H1 (cell line): ENCODE measurements at regions not wholly inside any gene's neighbourhood (a gene's known extent, or its start where the extent isn't known, plus 50 kb on each side); places are given as distances from the start of the nearest gene placed in this dataset.

Experiments used
- CTCF ChIA-PET: fragments of 300-600 bp; sonication (Branson Sonifier 250); formaldehyde crosslinking; loops from one replicate; lab custom pipeline; 2021; ENCODE audit not compliant: partially characterized antibody; lab: Charles Lee
- POLR2A ChIA-PET: fragments of 300-600 bp; sonication (Branson Sonifier 250); formaldehyde crosslinking; loops from one replicate; lab custom pipeline; 2021; ENCODE audit warnings: inconsistent platforms; ENCODE audit not compliant: partially characterized antibody; lab: Charles Lee
- DNase-seq, 2 experiments: peaks; one replicate each; pipeline versions ENCODE4 v3.0.0 to v3.0.0-alpha.2; 2010 to 2022; ENCODE audit warnings: low spot score in 2 of 2, low read depth in 1 of 2, mixed read lengths in 1 of 2
- FAIRE-seq: peaks from 2 replicates; lab custom pipeline; 2011; peaks lifted over from hg19 to GRCh38; lab: Jason Lieb, UNC
- H2AFZ ChIP-seq: 2 replicates; pipeline ENCODE4 v1.8.1; 2012; ENCODE audit warnings: low read length, inconsistent platforms
- H2AK5ac ChIP-seq: 2 replicates; pipeline ENCODE4 v1.6.1; 2013; ENCODE audit warnings: low read depth, low read length
- H2BK120ac ChIP-seq: replicated peaks from 2 replicates; pipeline ENCODE3; 2013; ENCODE audit warnings: low read depth, low read length, inconsistent platforms
- H2BK12ac ChIP-seq: 2 replicates; pipeline ENCODE4 v1.6.1; 2013; ENCODE audit warnings: low read depth, low read length
- H2BK15ac ChIP-seq: 2 replicates; pipeline ENCODE4 v1.6.1; 2013; ENCODE audit warnings: low read length
- H2BK20ac ChIP-seq: 2 replicates; pipeline ENCODE4 v1.6.1; 2013; ENCODE audit warnings: low read length
- H2BK5ac ChIP-seq: 2 replicates; pipeline ENCODE4 v1.6.1; 2013; ENCODE audit warnings: low read depth, low read length
- H3K14ac ChIP-seq: 2 replicates; pipeline ENCODE4 v1.6.1; 2013; ENCODE audit warnings: inconsistent platforms; ENCODE audit not compliant: insufficient read length
- H3K18ac ChIP-seq: 2 replicates; pipeline ENCODE4 v1.6.1; 2013; ENCODE audit warnings: low read length; ENCODE audit errors: extremely low read depth
- H3K23ac ChIP-seq: 2 replicates; pipeline ENCODE4 v1.6.1; 2013; ENCODE audit warnings: inconsistent platforms; ENCODE audit not compliant: insufficient read length
- H3K23me2 ChIP-seq: 2 replicates; pipeline ENCODE4 v1.6.1; 2013; ENCODE audit warnings: low read depth, low read length
- H3K27ac ChIP-seq: 2 replicates; pipeline ENCODE4 v1.6.1; 2011; ENCODE audit warnings: low read depth, low read length, inconsistent platforms
- H3K27me3 ChIP-seq, 4 experiments: replicated peaks in 1 of 4; 1 replicate in 1 of 4; 2 replicates in 3 of 4; pipeline versions ENCODE4 v1.6.1 to v1.8.1; 2011 to 2013; ENCODE audit warnings: low read length in 3 of 4, mild to moderate bottlenecking in 3 of 4, inconsistent platforms in 2 of 4, mixed read lengths in 2 of 4, moderate library complexity in 1 of 4; ENCODE audit not compliant: control insufficient read depth in 3 of 4, insufficient read depth in 3 of 4; ENCODE audit errors: extremely low read depth in 1 of 4
- H3K36me3 ChIP-seq, 4 experiments: 2 replicates each; pipeline versions ENCODE4 v1.6.1 to v1.8.1; 2011 to 2013; ENCODE audit warnings: mild to moderate bottlenecking in 4 of 4, low read length in 3 of 4, moderate library complexity in 2 of 4, control low read depth in 1 of 4, inconsistent platforms in 1 of 4; ENCODE audit not compliant: insufficient read depth in 4 of 4, control insufficient read depth in 2 of 4
- H3K4ac ChIP-seq: replicated peaks from 2 replicates; pipeline ENCODE3; 2013; ENCODE audit warnings: low read length, low read depth, mixed read lengths, inconsistent platforms; ENCODE audit not compliant: insufficient read length
- H3K4me1 ChIP-seq, 4 experiments: replicated peaks in 1 of 4; 1 replicate in 1 of 4; 2 replicates in 3 of 4; pipeline versions ENCODE4 v1.6.1 to v1.8.1; 2011 to 2013; ENCODE audit warnings: low read length in 3 of 4, inconsistent platforms in 2 of 4, mixed read lengths in 1 of 4; ENCODE audit not compliant: insufficient read depth in 4 of 4, control insufficient read depth in 3 of 4
- H3K4me2 ChIP-seq, 2 experiments: 2 replicates each; pipeline versions ENCODE4 v1.6.1 to v1.8.1; 2011 to 2013; ENCODE audit warnings: low read depth in 2 of 2, low read length in 2 of 2, control low read depth in 1 of 2, inconsistent platforms in 1 of 2, mild to moderate bottlenecking in 1 of 2; ENCODE audit not compliant: insufficient read depth in 1 of 2
- H3K4me3 ChIP-seq, 4 experiments: fragments of 200-600, 300-600 bp in 1 of 4; sonication (generic), shearing (Covaris generic), sonication (Bioruptor Twin) in 1 of 4; 2 replicates each; pipeline versions ENCODE4 v1.5.1 to v1.8.1; 2011 to 2016; ENCODE audit warnings: low read length in 4 of 4, low read depth in 3 of 4, control low read depth in 2 of 4, inconsistent platforms in 2 of 4, mild to moderate bottlenecking in 2 of 4, mixed read lengths in 1 of 4, moderate library complexity in 1 of 4; ENCODE audit not compliant: insufficient read depth in 2 of 4; ENCODE audit errors: extremely low read depth in 1 of 4
- H3K56ac ChIP-seq: replicated peaks from 2 replicates; pipeline ENCODE3; 2013; ENCODE audit warnings: low read depth, mild to moderate bottlenecking, mixed read lengths, low read length, inconsistent platforms; ENCODE audit not compliant: insufficient read length
- H3K79me1 ChIP-seq: 2 replicates; pipeline ENCODE4 v1.6.1; 2013; ENCODE audit warnings: low read depth, low read length, control low read depth
- H3K79me2 ChIP-seq, 2 experiments: 2 replicates each; pipeline versions ENCODE4 v1.6.1 to v1.8.1; 2012 to 2013; ENCODE audit warnings: low read length in 2 of 2, mild to moderate bottlenecking in 2 of 2, inconsistent platforms in 1 of 2; ENCODE audit not compliant: insufficient read depth in 2 of 2, control insufficient read depth in 1 of 2
- H3K9ac ChIP-seq, 4 experiments: replicated peaks in 1 of 4; 1 replicate in 1 of 4; 2 replicates in 3 of 4; pipeline versions ENCODE4 v1.6.1 to v1.8.1; 2011 to 2013; ENCODE audit warnings: low read depth in 3 of 4, low read length in 3 of 4, control low read depth in 2 of 4, mild to moderate bottlenecking in 2 of 4, moderate library complexity in 2 of 4, inconsistent platforms in 1 of 4; ENCODE audit errors: extremely low read depth in 1 of 4
- H3K9me3 ChIP-seq, 2 experiments: 2 replicates each; pipeline versions ENCODE4 v1.6.1 to v1.8.1; 2012 to 2013; ENCODE audit warnings: mild to moderate bottlenecking in 2 of 2, moderate library complexity in 2 of 2, control low read depth in 1 of 2, inconsistent platforms in 1 of 2, low read depth in 1 of 2, low read length in 1 of 2, mixed read lengths in 1 of 2; ENCODE audit not compliant: insufficient read depth in 2 of 2
- H4K20me1 ChIP-seq, 2 experiments: replicated peaks in 1 of 2; 2 replicates each; pipeline versions ENCODE3 to v1.8.1; 2011 to 2013; ENCODE audit warnings: inconsistent platforms in 2 of 2, low read length in 2 of 2, mild to moderate bottlenecking in 1 of 2; ENCODE audit not compliant: insufficient read depth in 2 of 2, control insufficient read depth in 1 of 2
- H4K5ac ChIP-seq: 2 replicates; pipeline ENCODE4 v1.6.1; 2013; ENCODE audit warnings: low read length, low read depth, mixed read lengths, inconsistent platforms; ENCODE audit not compliant: insufficient read length
- H4K8ac ChIP-seq: 2 replicates; pipeline ENCODE4 v1.8.0; 2013; ENCODE audit warnings: mild to moderate bottlenecking, moderate library complexity, low read length, inconsistent platforms; ENCODE audit not compliant: insufficient read depth; ENCODE audit errors: extremely low read depth
- H4K91ac ChIP-seq: replicated peaks from 2 replicates; pipeline ENCODE3; 2013; ENCODE audit warnings: low read length, mixed read lengths, inconsistent platforms; ENCODE audit not compliant: insufficient read length
- ATF2 ChIP-seq: IDR thresholded peaks from 2 replicates; pipeline ENCODE4 v1.6.1; 2012; ENCODE audit warnings: low read length, inconsistent platforms
- POLR2A ChIP-seq, 2 experiments: IDR thresholded peaks; 1 replicate in 1 of 2; 2 replicates in 1 of 2; pipeline ENCODE4 v1.6.1; 2011; ENCODE audit warnings: low read depth in 2 of 2, low read length in 2 of 2, mild to moderate bottlenecking in 2 of 2; ENCODE audit errors: control extremely low read depth in 1 of 2
- WGBS, 2 experiments: shearing (Covaris generic) in 1 of 2; methylation state at CpG; one replicate each; pipeline versions ENCODE4 v1.1.6 to v1.1.7; 2013 to 2015; ENCODE audit warnings: low lambda C conversion rate in 2 of 2, mixed read lengths in 2 of 2, inconsistent platforms in 1 of 2, low coverage in 1 of 2, missing lambda C conversion rate in 1 of 2; ENCODE audit not compliant: insufficient replicate concordance in 2 of 2, insufficient coverage in 1 of 2, insufficient read length in 1 of 2; ENCODE audit errors: extremely low coverage in 1 of 2, missing lambda C conversion rate in 1 of 2; 5-methylcytosine and 5-hydroxymethylcytosine counted together

DNA sequence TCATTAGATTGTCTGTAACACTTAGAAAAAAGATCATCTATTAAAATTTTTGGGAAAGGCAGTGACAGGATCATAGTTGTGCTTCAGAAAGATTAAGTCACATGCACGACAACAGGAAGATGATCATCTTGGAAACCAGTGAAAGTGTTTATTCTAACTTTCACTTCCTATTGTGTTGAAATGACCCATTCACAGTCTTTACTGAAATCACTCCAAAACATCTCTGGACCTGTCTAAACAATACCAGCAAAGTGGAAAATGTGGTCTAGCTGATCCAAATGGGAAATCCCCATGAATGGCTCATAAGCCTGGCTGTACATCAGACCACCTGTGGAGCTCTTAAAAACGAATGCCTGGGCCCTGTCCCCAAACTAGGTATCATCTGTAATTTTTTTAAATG, 111.1 kb upstream of the ETV3 start:
- Histone ChIP-seq H4K8ac (no peak overlapping the region), H3K56ac (no peak overlapping the region), H2BK120ac (no peak overlapping the region), H3K4me1 (0 out of 7 replicates have a peak, but pooled peaks cover 0 to 2% (median 0%) of the 10 kb centered on the region in 4 experiments), H3K23me2 (no peaks in the 10 kb centered on the region; the same call in 1 of the 2 replicates), H3K4ac (no peak overlapping the region), H3K36me3 (no peaks in the 10 kb centered on the region), H3K27ac (no peak overlapping the region), H2BK12ac (no peak overlapping the region), H2BK5ac (no peak overlapping the region), H3K79me2 (no peaks in the 10 kb centered on the region), H3K18ac (no peak overlapping the region), H3K79me1 (no peaks in the 10 kb centered on the region), H2AK5ac (no peak overlapping the region), H3K9me3 (peaks cover 12 to 14% of the 10 kb centered on the region in 2 experiments), H3K14ac (no peak overlapping the region), H4K20me1 (no peaks in the 10 kb centered on the region), H3K23ac (no peak overlapping the region), H2BK20ac (no peak overlapping the region), H3K4me2 (no peak overlapping the region), H3K9ac (no peak overlapping the region), H3K27me3 (no peaks in the 10 kb centered on the region), H4K91ac (no peak overlapping the region), H4K5ac (no peak overlapping the region), H2AFZ (no peak overlapping the region), H3K4me3 (no peak overlapping the region), H2BK15ac (no peak overlapping the region)
- POLR2A ChIA-PET = no interaction called here
- DNase-seq = no peak
- WGBS, 2 experiments = 82% methylated on average over 2 of the region's 2 CpGs; no CpG with 5 or more reads in 1 of the 2 experiments
- no peak for FAIRE-seq
- CTCF ChIA-PET = interaction anchor here (1.0 to 1.2 kb wide), 2 partner anchors 13 to 51 kb away, joined by 3 read pairs; no protein-coding TSS in a partner anchor
- no peak for TF ChIP-seq ATF2
- no peak for TF ChIP-seq POLR2A (IDR thresholded peaks at IDR 0.05; ENCODE audit: control extremely low read depth in 1 of 2, low read depth in 2 of 2, low read length in 2 of 2)
